ENCODE measurements at regions not wholly inside any gene's neighbourhood (a gene's known extent, or its start where the extent isn't known, plus 50 kb on each side); places are given as distances from the start of the nearest gene placed in this dataset.

- DNase-seq (ENCODE audit: low spot score) (no peak), ATAC-seq (ENCODE audit: low read depth) (no peak)
- Histone ChIP-seq H3K9me3 (ENCODE audit: severe bottlenecking) (no peaks in the 10 kb centered on the region), H3K27me3 (ENCODE audit: insufficient read depth, poor library complexity, severe bottlenecking) (no peaks in the 10 kb centered on the region), H3K4me3 (ENCODE audit: severe bottlenecking) (no peak overlapping the region), H3K4me1 (ENCODE audit: insufficient read depth, poor library complexity, severe bottlenecking) (no peaks in the 10 kb centered on the region), H3K27ac (ENCODE audit: poor library complexity, severe bottlenecking) (no peak overlapping the region), H3K36me3 (ENCODE audit: low read depth) (no peaks in the 10 kb centered on the region)
- no peak for TF ChIP-seq CTCF (IDR thresholded peaks at IDR 0.05; ENCODE audit: poor library complexity, severe bottlenecking)
Measured at GRCh38 chr10:36141856-36142560, 499.9 kb upstream of the FZD8 start.

GRCh38 chr10:36129051-36129450 is 487.0 kb upstream of the FZD8 start:
- H3K36me3 ChIP-seq (ENCODE audit: low read depth): no peaks in the 10 kb centered on the region
- H3K9me3 ChIP-seq (ENCODE audit: severe bottlenecking): no peaks in the 10 kb centered on the region
- no peak for TF ChIP-seq CTCF (IDR thresholded peaks at IDR 0.05; ENCODE audit: poor library complexity, severe bottlenecking)
- no peak overlapping the region for H3K27ac ChIP-seq (ENCODE audit: poor library complexity, severe bottlenecking)
- ATAC-seq (ENCODE audit: low read depth) (no peak), DNase-seq (ENCODE audit: low spot score) (no peak)
- no peak overlapping the region for H3K4me3 ChIP-seq (ENCODE audit: severe bottlenecking)
- H3K4me1 ChIP-seq (ENCODE audit: insufficient read depth, poor library complexity, severe bottlenecking): peaks cover 5% of the 10 kb centered on the region
- no peaks in the 10 kb centered on the region for H3K27me3 ChIP-seq (ENCODE audit: insufficient read depth, poor library complexity, severe bottlenecking)

DNA sequence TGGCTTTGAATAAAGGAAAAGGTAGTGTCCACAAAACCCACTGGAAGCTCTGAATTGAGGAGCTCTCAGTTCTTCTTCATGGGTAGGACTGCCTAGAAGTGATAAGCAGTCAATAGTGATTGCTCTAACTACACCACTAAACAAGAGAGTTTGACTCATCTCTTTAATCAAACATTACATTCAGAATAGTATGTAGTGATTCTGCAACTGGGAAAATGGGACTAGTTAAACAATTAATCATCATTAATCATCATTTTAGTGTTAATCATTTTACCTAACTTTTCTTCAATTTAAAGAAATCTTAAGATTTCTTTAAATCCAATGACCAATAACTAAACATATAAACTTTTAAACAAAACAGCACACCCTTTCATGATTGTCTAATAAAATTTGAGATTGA is 484.0 kb upstream of the FZD8 start:
- ATAC-seq (ENCODE audit: low read depth) (peak; percentile 91), DNase-seq (ENCODE audit: low spot score) (no peak)
- no peak overlapping the region for H3K4me3 ChIP-seq (ENCODE audit: severe bottlenecking)
- TF ChIP-seq CTCF (IDR thresholded peaks at IDR 0.05; ENCODE audit: poor library complexity, severe bottlenecking): no peak
- H3K27ac ChIP-seq (ENCODE audit: poor library complexity, severe bottlenecking): no peak overlapping the region
- no peaks in the 10 kb centered on the region for H3K9me3 ChIP-seq (ENCODE audit: severe bottlenecking)
- H3K4me1 ChIP-seq (ENCODE audit: insufficient read depth, poor library complexity, severe bottlenecking): peaks cover 5% of the 10 kb centered on the region
- no peaks in the 10 kb centered on the region for H3K27me3 ChIP-seq (ENCODE audit: insufficient read depth, poor library complexity, severe bottlenecking)
- no peaks in the 10 kb centered on the region for H3K36me3 ChIP-seq (ENCODE audit: low read depth)

GRCh38 chr10:36119455-36119854 is 477.4 kb upstream of the FZD8 start:
- ATAC-seq (ENCODE audit: low read depth): no peak
- no peak for DNase-seq (ENCODE audit: low spot score)
- no peak overlapping the region for H3K27ac ChIP-seq (ENCODE audit: poor library complexity, severe bottlenecking)
- H3K4me1 ChIP-seq (ENCODE audit: insufficient read depth, poor library complexity, severe bottlenecking): no peaks in the 10 kb centered on the region
- H3K4me3 ChIP-seq (ENCODE audit: severe bottlenecking): no peak overlapping the region
- TF ChIP-seq CTCF (IDR thresholded peaks at IDR 0.05; ENCODE audit: poor library complexity, severe bottlenecking): no peak
- no peaks in the 10 kb centered on the region for H3K36me3 ChIP-seq (ENCODE audit: low read depth)
- H3K27me3 ChIP-seq (ENCODE audit: insufficient read depth, poor library complexity, severe bottlenecking): no peaks in the 10 kb centered on the region
- H3K9me3 ChIP-seq (ENCODE audit: severe bottlenecking): no peaks in the 10 kb centered on the region

- TF ChIP-seq CTCF (IDR thresholded peaks at IDR 0.05; ENCODE audit: poor library complexity, severe bottlenecking): no peak
- Histone ChIP-seq H3K36me3 (ENCODE audit: low read depth) (no peaks in the 10 kb centered on the region), H3K9me3 (ENCODE audit: severe bottlenecking) (no peaks in the 10 kb centered on the region), H3K4me1 (ENCODE audit: insufficient read depth, poor library complexity, severe bottlenecking) (no peaks in the 10 kb centered on the region), H3K27me3 (ENCODE audit: insufficient read depth, poor library complexity, severe bottlenecking) (no peaks in the 10 kb centered on the region), H3K4me3 (ENCODE audit: severe bottlenecking) (no peak overlapping the region), H3K27ac (ENCODE audit: poor library complexity, severe bottlenecking) (no peak overlapping the region)
- ATAC-seq (ENCODE audit: low read depth): no peak
- DNase-seq (ENCODE audit: low spot score): no peak
Measured at GRCh38 chr10:36118314-36118713, 476.2 kb upstream of the FZD8 start.
